ENCODE measurements at regions not wholly inside any gene's neighbourhood (a gene's known extent, or its start where the extent isn't known, plus 50 kb on each side); places are given as distances from the start of the nearest gene placed in this dataset.

DNA sequence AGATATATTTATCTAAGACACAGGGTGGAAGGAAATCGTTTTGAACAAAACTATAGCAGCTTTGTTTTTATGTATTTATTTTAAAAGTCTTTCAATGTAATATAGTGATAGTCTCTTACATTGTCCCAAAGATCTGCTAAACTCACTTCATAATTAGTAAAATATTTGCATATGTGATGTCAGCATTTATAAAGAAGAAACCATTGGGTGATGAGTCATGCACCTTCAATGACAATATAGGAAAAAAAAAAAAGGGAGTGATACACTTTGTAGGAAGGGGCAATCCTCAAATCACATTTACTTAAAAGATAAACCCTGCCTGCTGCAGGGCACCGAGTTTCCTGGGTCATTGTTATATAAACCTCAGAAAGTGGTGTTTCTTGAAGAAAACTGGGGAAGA, 112.4 kb upstream of the SEMA3C start:
- no peak overlapping the region for H2AFZ ChIP-seq (ENCODE audit: low read depth, low read length)
- no peaks in the 10 kb centered on the region for H3K9me1 ChIP-seq (replicated peaks; ENCODE audit: control insufficient read depth, extremely low read depth, insufficient read depth, low read length)
- no peak overlapping the region for H3K27ac ChIP-seq (ENCODE audit: insufficient read depth, low read depth, low read length)
- ChIA-PET CTCF (interaction anchor here (0.5 kb wide), 1 partner anchor 14 kb away, joined by 3 read pairs; no protein-coding TSS in a partner anchor), POLR2A (no interaction called here)
- H3K4me3 ChIP-seq (replicated peaks in 1 of 3; ENCODE audit: insufficient read depth in 1 of 3, low read depth in 1 of 3, low read length in 3 of 3): no peak overlapping the region
- H3K79me2 ChIP-seq (ENCODE audit: control insufficient read depth, insufficient read depth, low read length): no peaks in the 10 kb centered on the region
- no peaks in the 10 kb centered on the region for H4K20me1 ChIP-seq (replicated peaks; ENCODE audit: control insufficient read depth, extremely low read depth, insufficient read depth, low read length)
- H3K36me3 ChIP-seq (ENCODE audit: control insufficient read depth in 2 of 2, extremely low read depth in 1 of 2, insufficient read depth in 2 of 2, low read length in 2 of 2): no peaks in the 10 kb centered on the region
- intact Hi-C loops (cut with micrococcal nuclease) (no loop called here), dilution Hi-C loops (cut with MboI; ENCODE audit: extremely low pct_ligation_motif_present, low sequenced_read_pairs) (no loop called here)
- H3K4me1 ChIP-seq (ENCODE audit: control insufficient read depth, extremely low read depth, insufficient read depth, low read length): no peaks in the 10 kb centered on the region
- TF ChIP-seq, protein P1, sequence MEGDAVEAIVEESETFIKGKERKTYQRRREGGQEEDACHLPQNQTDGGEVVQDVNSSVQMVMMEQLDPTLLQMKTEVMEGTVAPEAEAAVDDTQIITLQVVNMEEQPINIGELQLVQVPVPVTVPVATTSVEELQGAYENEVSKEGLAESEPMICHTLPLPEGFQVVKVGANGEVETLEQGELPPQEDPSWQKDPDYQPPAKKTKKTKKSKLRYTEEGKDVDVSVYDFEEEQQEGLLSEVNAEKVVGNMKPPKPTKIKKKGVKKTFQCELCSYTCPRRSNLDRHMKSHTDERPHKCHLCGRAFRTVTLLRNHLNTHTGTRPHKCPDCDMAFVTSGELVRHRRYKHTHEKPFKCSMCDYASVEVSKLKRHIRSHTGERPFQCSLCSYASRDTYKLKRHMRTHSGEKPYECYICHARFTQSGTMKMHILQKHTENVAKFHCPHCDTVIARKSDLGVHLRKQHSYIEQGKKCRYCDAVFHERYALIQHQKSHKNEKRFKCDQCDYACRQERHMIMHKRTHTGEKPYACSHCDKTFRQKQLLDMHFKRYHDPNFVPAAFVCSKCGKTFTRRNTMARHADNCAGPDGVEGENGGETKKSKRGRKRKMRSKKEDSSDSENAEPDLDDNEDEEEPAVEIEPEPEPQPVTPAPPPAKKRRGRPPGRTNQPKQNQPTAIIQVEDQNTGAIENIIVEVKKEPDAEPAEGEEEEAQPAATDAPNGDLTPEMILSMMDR (IDR thresholded peaks at IDR 0.05; ENCODE audit: extremely low read depth in 1 of 2, insufficient read depth in 1 of 2, low read depth in 1 of 2, low read length in 2 of 2): no peak
- TF ChIP-seq, protein P2, sequence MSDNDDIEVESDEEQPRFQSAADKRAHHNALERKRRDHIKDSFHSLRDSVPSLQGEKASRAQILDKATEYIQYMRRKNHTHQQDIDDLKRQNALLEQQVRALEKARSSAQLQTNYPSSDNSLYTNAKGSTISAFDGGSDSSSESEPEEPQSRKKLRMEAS (IDR thresholded peaks at IDR 0.05; ENCODE audit: insufficient read depth, insufficient read length): no peak
- TF ChIP-seq MYC (IDR thresholded peaks at IDR 0.05; ENCODE audit: low read depth, low read length) (no peak), EZH2 (IDR thresholded peaks at IDR 0.05; ENCODE audit: borderline replicate concordance, low read depth, low read length, severe bottlenecking) (no peak), JUN (IDR thresholded peaks at IDR 0.05; ENCODE audit: borderline replicate concordance, insufficient read depth, insufficient read length, low read depth) (no peak), POLR2AphosphoS5 (IDR thresholded peaks at IDR 0.05; ENCODE audit: insufficient read depth, low read depth, low read length) (no peak), FOS (IDR thresholded peaks at IDR 0.05; ENCODE audit: borderline replicate concordance, insufficient read depth, low read length) (no peak), GATA2 (IDR thresholded peaks at IDR 0.05; ENCODE audit: insufficient read depth, insufficient read length, low read depth, low read length) (no peak), POLR2A (IDR thresholded peaks at IDR 0.05; ENCODE audit: low read depth, low read length) (no peak)
- FAIRE-seq (no peak), DNase-seq (ENCODE audit: low read depth, low spot score) (no peak)
- H3K27me3 ChIP-seq (ENCODE audit: control insufficient read depth in 2 of 2, insufficient read depth in 2 of 2, low read length in 2 of 2): peaks cover 3 to 5% of the 10 kb centered on the region in 2 experiments
- no peaks in the 10 kb centered on the region for H3K9me3 ChIP-seq (replicated peaks; ENCODE audit: control insufficient read depth, insufficient read depth, low read length)
- no TSS peak for BruUV-seq (replicated peaks)
- H3K4me2 ChIP-seq (ENCODE audit: insufficient read depth, low read length): no peak overlapping the region
- H3K9ac ChIP-seq (replicated peaks; ENCODE audit: extremely low read depth, insufficient read depth, low read length): no peak overlapping the region
